HG02973 (cell line): ENCODE measurements at regions not wholly inside any gene's neighbourhood (a gene's known extent, or its start where the extent isn't known, plus 50 kb on each side); places are given as distances from the start of the nearest gene placed in this dataset.
"Not testable (repeated sequence)": the region's sequence is repeated elsewhere in the genome, so short reads cannot be mapped to it uniquely, and the experiment has no call there.

Experiments
- ATAC-seq: cut with Tn5 transposase; IDR thresholded peaks from one replicate; pipeline ENCODE4 v1.9.1; 2021; ENCODE audit warnings: moderate library complexity; ENCODE audit not compliant: unreplicated experiment

DNA sequence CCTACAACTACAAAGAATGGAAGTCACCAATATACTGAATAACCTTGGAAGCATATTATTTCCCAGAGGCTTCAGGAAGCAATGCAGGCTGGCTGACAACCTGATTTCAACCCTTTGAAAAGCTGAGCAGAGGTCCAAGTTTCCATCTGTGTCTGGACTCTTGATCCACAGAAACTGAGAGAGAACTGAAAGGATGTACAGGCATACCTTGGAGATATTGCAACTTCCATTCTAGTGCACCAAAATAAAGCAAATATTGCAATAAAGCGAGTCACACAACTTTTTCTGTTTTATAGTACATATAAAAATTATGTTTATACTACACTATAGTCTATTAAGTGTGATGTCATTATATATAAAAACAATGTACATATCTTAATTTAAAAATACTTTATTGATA lies 85.3 kb downstream of the TYW3 start:
- ATAC-seq = no peak

DNA sequence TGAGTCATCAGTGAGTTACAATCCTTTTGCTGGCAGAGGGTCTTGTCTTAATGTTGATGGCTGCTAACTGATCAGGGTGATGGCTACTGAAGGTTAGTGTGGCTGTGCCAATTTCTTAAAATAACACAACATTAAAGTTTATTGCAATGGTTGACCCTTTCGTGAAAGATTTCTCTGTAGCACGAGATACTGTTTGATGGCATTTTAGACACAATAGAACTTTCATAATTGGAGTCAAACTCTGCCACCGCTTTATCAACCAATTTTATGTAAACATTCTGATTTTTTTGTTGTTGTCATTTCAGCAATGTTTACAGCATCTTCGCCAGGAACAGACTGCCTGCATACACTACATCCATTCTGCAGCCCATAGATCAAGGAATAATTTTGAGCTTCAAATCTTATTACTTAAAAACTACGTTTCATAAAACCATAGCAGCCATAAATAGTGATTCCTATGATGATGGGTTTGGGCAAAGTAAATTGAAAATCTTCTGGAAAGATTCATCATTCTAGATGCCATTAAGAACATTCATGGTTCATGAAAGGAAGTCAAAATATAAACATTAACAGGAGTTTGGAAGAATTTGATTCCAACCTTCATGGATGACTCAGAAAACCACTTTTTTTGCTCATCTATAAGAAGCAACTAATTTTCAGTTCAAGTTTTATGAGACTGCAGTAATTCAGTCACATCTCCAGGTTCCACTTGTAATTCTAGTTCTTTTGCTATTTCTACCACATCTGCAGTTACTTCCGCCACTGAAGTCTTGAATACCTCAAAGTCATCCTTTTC lies 85.9 kb downstream of the TYW3 start:
- ATAC-seq = no peak

DNA sequence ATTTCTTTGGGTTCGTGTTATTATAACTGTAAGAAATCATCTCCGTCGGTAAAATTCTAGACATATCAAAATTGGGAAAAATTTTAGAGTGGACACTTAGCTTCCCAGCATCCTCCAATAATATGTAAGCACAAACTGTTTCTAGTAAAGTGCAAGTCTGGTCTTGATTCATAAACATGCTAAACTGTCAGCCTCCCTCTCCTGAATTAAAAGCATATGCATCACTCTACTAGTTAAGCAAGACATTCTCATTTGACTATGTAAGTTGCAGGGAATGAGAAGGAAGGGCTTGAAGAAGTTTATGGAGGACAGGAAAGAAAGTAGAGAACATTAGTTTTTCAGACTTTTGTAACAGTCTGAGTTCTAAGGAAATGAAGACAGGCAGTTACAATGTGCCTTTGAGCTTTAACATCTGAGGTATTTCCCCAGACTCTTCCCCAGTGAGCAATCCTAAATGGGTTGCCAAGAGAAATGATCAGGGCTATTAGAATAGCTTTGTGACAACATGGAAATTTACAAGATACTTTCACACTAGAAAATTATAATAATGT lies 90.0 kb downstream of the TYW3 start:
- no peak for ATAC-seq

DNA sequence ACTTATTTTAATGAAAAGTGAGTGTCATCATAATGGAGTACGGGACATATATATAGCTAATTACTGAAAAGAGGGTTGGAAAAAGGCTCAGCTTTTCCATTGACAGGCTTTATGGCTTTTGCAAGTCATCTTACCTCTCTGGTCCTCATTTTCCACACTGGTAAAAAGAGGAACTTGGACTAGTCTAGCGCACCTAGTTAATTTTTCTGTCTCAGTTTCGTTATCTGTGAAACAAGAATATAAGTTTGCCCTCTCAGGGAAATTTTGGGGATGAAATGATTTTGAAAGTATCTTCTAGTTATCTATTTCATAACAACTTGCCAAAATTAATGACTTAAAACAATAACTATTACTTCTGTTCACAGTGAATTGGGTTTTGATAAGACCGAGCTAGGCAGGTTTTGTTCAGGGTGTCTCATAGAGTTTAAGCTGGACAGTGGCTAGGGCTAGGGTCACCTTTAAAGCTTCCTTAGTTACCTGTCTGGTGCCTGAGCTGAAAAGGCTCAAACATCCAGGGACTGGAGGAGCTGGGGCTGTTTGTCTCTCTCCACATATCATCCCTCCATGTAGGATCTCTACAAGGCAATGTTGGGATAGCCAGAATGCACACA lies 91.7 kb downstream of the TYW3 start:
- ATAC-seq = peak; percentile 91

DNA sequence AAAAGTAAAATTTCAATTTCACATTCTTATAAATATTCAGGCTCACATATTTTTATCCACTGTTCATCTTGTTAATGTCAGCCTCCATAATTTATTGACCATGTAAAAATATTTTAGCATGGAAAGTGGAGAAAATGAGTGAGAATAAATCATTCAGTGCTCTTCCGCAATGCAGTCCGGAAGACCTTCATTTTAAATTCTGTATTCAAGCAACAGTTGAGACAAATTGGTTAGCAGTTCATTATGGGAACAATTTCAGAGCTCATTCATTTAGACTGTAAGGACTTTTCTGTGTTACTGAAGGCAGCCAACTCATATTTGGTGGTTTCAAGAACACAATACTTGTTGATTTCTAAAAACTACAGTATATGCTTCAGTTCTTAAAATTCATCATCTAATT lies 97.8 kb downstream of the TYW3 start:
- ATAC-seq = no peak

DNA sequence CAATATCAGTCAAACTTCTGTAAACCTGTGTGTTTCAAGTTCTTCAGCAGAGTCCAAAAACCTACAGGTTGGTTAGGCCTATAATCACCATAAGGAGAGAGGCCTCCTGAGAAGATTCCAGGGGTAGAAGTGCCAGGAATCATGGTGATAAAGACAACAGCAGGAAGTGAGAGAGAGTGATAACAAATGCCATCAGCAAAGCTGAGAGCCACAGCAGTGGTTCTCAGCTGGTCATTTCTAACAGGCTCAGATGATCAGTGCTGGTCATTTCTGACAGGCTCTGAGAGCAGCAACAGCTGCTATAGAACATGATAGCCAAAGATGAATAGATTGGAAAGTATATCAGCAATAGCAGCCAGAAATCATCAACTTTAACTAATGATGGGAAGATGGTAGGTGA lies 101.3 kb downstream of the TYW3 start:
- no peak for ATAC-seq

DNA sequence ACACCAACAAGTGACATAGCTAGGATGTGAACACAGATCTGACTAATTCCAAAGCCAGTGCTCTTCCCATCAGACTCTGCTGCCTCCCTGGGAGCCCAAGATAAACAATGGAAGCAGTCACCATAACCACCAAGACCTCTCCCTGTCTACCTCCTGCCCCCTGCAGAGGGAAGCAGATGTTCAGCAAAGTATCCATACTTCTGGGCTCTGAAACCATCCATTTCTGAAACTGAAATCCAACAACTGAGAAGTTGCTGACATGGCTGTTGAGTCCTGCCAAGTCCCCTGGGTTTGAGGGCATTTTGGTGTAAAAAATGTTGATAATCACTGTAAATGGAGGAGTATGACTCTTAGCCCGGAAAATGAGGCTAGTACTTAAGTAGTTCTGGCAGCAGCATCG lies 102.1 kb downstream of the TYW3 start:
- no peak for ATAC-seq

DNA sequence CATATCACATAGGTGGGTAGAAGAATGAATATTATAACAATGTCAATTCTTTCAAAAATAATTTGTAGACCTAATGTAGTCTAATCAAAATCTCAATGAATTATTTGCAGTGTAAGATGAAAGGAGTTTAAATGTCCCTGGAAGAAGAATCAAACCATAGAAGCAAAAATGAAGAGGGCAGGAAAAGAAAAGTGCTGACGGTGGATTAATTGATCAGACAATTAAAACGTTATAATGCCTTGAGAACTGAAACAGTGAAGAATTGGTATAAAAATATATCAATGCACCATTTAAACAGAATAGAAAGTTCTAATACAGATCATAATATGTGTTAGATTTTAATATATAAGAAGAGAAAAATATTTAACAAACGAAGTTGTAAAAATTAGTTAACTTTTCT lies 109.8 kb downstream of the TYW3 start:
- ATAC-seq = no peak

DNA sequence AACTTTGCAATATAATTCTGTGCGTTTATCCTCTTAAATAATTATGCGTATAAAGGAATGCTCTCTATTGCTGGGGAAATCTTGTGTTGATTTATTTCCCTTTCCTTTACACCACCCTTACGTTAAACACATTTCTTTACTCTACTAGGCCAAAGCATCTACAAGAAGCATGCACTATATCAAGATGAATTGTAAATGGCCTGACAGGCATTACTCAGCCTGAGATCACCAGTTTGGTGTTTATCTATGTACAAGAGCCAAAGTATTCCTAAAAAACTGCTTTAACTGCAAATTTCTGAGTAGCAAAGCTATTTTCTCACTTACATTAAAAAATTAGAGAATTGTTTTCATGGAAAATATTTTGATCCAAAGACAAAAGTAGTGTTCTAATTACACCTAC lies 114.8 kb downstream of the TYW3 start:
- no peak for ATAC-seq

DNA sequence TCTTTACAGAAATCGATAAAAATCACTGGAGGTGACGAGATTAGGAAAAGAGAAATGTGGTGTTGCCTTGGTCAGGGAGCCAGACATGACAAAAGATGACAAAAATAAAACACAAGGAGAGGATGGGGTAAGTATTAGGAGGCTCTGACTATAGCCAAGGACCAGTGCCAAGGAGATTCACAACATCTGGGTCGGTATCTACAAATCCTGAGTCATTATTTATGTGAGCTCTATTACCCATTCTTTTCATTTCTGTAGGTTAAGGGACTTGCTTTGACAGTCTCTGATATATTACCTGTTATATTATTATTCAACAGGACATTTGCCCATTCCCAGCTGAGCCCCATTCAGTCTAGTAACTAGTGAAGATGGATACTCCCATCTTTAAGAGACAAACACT lies 120.8 kb downstream of the TYW3 start:
- ATAC-seq = no peak

DNA sequence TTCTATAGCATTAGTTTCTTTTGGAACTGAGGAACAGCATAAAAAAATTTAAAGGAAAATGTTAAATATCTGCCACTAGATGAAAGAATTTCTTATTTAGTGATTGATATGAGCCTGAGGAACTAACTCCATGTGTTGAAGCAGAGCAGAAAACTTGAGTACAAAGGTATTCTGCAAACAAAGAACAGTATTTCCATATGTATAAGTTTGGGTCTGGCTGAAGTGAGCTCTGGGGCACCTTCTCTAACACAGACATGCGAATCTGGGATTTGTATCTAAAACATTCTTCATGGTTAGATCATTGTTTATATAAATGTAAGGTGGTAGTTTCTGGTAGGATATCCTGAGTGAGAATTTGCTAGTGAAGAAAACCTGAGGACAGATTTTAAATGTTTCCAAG lies 123.2 kb downstream of the TYW3 start:
- ATAC-seq = no peak

DNA sequence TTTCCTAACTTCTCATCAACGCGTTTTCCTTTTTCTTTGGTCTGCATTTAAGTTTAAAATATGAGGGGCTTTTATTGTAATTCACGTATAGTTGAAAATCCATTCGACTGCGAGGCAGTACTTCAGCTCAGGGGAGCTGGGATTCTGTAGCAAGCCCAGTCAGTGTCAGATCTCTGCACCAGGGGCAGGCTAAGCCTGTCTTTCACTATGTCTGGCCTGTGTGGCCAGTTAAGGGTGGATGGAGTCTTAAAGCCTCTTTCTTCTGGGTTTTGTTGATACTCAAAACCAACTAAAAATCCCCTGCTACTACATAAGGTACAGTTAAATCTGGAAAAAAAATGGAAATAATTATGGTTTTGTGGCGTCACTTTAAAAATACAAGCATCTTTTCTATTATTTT lies 124.7 kb downstream of the TYW3 start:
- peak; percentile 39 for ATAC-seq

DNA sequence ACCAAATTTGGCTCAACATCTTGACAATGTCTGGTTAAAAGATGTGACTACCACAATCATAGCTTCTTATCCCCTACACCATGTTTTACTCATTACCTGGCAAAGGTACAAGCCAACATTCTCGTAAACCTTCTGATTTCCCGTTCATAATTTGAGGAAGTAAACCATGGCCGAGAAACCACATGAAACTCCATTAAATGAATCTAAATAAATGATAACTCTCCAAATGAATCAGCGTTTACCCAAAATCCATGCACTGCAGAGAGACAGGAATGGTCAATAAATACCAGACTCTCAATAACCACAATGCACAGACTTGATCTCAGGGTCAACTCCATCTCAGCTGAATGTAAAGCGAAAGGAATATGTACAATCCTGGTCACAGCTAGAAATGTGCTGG lies 125.2 kb downstream of the TYW3 start:
- peak; percentile 81 for ATAC-seq

DNA sequence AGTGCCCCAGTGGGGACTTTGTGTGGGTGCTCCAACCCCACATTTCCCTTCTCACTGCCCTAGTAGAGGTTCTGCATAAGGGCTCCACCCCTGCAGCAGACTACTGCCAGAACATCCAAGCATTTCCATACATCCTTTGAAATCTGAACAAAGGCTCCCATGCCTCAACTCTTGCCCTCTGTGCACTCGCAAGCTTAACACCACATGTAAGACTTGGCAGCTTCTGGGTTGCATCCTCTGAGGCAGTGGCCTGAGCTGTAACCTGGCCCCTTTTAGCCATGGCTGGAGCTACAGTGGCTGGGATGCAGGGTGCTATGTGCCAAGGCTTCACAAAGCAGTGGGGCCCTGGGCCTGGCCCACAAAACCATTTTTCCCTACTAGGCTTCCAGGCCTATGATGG lies 128.9 kb downstream of the TYW3 start:
- ATAC-seq = no peak

DNA sequence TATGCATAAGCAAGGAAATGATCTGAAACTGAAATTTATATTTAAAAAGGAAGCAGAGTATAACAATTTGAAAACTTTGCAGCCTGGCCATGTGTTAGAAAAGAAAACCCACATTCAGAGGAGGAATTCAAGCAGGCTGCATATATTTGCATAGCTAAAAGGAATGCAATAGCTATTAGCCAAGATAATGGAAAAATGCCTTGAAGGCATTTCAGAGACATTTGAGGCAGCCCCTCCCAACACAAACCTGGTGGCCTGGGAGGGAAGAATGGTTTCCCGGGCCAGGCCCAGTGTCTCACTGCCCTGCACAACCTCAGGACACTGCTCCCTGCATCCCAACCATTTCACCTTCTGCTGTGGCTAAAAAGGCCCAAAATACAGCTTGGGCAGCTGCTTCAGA lies 136.8 kb downstream of the TYW3 start:
- ATAC-seq = no peak

DNA sequence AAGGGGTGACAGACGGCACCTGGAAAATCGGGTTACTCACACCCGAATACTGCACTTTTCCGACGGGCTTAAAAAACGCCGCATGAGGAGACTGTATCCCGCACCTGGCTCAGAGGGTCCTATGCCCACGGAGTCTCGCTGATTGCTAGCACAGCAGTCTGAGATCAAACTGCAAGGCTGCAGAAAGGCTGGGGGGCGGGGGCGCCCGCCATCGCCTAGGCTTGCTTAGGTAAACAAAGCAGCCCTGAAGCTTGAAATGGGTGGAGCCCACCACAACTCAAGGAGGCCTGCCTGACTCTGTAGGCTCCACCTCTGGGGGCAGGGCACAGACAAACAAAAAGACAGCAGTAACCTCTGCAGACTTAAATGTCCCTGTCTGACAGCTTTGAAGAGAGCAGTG lies 144.4 kb downstream of the TYW3 start:
- not testable (repeated sequence) for ATAC-seq

DNA sequence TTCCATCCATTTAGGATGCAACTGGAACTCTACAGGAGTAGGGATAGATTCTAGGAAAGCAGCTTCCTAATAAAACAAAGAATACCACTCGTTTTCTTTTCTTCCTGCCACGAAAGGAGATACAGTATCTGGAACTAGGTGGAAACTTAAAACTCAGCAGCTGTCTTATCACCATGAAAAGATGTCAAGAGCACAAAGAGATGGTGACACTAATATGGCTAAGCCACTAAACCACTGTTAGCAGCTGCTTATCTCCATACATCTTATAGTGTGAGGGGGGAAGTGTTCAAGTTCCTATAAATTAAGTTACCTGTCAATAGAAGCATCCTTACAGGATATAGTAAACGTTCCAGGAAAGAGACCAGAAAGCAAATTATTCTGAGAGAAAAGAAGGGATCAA lies 162.5 kb downstream of the TYW3 start:
- ATAC-seq = no peak

DNA sequence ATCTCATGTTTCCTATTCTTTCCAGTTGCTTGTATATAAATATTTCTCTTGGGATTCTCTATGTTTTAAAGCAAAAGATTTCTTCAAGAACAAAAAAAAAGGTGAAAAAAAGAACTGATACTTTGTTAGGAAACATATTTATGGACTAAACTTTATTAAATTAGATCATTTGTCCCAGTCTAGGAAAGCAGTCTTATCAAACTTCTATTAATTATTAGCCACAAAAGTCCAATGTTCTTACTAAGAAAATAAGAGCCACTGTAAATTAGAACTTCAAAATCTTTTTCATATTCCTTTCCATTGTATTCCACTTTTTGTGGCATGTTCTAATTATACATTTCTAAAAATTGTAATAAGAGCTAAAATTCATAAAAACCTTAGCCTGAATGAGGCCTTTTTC lies 175.2 kb downstream of the TYW3 start:
- no peak for ATAC-seq

DNA sequence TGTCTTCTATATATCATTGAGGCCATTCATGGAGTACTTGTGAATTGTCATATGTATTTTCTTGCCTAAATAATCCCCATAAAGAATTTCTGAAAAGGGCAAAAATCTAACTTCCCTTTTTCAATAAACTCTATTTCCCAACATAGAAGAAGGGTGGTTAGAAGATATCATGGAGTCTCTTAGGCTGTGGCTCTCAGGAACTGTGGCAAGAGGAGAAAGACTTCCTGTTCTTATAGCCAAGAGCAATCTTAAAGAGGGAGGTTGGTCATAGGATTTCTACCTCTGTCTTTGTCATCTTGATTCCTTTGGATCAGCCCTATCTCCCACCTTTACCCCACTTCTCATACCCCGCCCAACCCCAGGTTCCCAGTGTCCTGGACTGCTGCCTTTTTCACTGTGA lies 175.8 kb downstream of the TYW3 start:
- no peak for ATAC-seq

DNA sequence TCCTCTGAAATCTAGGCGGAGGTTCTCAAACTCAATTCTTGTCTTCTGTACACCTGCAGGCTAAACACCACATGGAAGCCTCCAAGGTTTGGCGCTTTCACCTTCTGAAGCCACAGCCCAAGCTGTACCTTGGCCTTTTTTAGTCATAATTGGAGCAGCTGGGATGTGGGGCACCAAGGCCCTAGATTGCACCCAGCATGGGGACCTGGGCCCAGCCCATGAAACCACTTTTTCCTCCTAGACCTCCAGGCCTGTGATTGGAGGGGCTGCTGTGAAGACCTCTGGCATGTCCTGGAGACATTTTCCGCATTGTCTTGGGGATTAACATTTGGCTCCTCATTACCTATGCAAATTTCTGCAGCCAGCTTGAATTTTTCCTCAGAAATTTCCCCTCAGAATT lies 181.0 kb downstream of the TYW3 start:
- ATAC-seq = no peak

DNA sequence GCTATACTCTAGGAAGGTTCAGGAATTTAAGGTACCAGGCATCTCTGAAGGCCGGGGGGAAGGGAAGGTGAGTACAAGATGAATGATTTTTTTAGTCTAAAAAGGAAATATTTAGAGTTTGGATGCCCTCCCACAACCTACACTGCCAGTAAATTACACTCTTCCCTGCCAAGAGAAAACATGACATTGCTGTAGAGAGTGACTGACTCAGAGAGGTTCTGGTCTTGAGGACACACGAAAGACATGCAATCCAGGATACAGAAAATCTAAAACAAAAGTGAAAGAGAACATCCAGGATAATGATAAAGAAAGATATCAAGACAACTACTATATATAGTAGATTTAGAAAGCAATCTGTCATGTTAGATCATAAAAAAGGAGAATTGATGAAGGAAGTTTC lies 200.5 kb downstream of the TYW3 start:
- ATAC-seq = no peak

DNA sequence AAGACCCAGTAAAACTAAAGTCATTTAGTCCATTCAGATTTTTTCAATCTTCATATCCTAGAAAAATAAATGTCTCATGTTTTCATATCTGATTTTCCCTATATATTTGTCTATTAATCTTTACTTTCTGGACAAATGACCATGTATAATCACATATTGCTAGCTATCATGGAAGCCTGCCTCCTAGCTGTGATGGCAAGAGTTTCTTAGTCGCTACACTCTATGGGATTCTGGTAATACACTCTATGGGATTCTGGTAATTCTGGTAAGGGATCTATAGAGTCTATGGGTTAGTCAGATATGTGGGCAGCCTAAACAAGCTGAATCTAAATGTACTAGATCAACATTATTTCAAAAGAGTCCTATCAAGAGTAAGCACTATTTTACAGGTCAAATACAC lies 198.7 kb upstream of the LHX8 start:
- no peak for ATAC-seq

DNA sequence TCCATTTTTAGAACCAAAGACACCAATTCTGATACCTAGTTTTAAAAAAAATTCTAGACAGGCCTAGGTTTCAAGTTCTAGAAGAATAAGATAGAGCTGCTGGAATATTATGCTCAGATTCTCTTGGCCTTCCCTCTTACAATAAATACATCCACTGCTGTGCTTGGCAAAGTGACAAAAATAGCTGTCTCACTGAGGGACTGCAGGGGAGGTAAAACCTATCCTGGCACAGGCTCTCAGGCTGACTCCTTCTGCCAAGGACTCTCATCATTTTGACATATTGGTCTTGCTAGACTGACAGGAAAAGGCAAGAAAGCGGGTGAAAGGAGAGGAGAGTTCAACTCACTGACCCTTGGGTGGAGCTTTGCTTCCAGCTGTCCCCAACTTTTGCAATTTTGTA lies 197.0 kb upstream of the LHX8 start:
- no peak for ATAC-seq
